Islet of Langerhans (tissue), 1 donor: ENCODE measurements at regions not wholly inside any gene's neighbourhood (a gene's known extent, or its start where the extent isn't known, plus 50 kb on each side); places are given as distances from the start of the nearest gene placed in this dataset.
"Not testable (repeated sequence)": the region's sequence is repeated elsewhere in the genome, so short reads cannot be mapped to it uniquely, and the experiment has no call there.

Experiments used
- FAIRE-seq: peaks from one replicate; lab custom pipeline; 2011; peaks lifted over from hg19 to GRCh38; lab: Jason Lieb, UNC

DNA sequence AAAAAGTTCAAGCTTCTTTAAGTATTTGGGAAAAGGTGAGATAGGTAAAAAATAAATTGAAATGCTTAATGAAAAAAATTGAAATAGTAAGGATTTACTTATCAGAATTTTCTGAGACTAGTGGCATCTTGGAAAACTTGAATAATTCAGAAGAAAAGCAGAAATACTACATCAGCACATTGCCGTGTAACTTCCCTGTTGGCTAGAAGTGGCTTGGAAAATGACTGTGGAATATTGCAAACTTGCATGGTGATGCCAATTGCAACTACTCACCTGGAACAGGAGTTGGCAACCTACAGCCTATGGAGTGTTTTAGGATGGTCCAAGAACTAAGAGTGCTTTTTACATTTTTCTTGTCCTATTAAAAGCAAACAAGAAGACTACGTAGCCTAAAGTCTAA, 603.5 kb upstream of the VRK2 start:
- FAIRE-seq = no peak

DNA sequence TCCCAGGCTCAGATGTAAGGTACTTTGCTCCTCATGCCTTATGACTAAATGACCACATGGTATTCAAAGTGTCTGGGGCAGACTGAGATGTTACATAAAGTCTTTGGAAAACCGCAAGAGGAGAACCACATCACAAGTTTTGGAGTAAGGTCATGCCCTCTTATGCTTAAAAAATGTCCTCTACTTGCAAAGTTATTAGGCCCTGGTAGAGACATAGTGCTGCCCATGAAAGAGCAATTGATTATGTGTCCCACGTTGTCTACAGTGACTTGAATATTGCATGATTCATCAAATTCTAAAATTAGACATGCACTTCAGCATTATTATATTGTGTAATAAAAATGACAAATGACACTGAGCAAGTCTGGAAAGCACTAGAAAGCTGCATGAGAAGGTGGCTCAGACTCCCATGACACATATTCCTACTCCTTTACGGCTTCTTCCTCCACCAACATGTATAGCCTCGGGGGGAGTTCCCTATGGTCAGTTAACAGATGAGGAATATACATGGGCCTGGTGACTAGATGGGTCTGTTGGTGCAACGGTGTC, 602.6 kb upstream of the VRK2 start:
- no peak for FAIRE-seq

DNA sequence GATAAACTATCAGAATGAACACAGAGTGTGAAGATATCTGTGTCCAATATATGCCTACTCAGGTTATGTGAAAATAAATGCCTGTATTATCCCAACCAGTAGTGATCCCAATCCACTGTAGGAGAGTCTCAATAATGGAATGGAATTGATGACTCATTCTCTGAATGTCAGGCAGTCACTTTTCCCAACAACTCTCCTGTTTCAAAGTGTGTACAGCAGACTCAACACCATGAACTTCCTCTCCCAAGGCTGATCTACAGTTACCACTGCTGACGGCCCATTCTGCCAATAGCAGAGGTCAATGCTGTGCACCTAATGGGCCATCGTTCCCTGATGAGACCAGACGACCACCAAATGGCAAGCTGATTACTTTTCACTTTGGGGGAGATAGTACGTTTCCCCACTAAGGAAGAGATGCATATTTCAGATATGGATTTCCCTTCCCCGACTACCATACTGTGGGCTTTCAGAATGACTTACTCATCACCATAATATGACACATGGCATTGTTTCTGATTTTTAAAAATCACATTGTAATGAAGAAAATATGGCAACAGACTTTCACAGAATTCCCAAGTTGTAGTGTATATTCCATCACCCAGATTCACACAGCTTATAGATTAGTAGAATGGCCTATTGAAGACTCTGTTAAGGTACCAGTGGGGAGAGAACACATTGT, 601.7 kb upstream of the VRK2 start:
- no peak for FAIRE-seq

DNA sequence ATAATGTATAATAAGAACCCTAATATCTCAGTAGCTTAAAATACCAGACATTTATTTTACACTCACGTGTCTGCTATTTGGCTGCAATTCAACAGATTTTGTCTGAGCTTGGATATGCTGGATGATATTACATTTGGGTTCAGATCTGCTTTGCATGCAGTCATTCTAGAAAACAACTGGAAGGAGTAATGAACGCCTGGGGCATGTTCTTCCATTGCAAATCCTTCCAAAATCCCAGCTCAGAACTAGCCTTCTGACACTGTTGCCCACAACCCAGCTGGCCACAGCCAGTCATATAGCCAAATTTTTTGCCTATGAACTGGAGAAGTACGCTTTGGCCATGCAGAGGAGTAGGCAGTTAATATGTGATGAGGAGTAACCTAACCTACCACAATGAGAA, 597.8 kb upstream of the VRK2 start:
- no peak for FAIRE-seq

DNA sequence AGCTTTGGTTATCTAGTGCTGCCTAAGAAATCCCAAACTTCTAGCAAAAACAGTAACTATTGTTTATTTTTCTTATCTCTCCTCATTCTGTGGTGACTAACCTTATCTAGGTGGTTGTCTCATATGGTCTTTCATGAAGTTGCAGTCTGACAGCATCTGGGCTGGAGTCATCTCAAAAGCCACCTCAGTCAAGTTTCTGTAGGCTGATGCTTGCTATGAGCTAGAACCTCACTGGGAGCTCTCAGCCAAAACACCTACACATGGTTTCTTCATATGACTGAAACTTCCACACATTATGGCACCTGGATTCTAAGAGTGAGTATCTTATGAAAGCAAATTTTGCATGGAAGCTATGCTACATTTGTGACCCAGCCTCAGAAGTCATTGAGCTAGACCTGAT, 596.4 kb upstream of the VRK2 start:
- FAIRE-seq = no peak

DNA sequence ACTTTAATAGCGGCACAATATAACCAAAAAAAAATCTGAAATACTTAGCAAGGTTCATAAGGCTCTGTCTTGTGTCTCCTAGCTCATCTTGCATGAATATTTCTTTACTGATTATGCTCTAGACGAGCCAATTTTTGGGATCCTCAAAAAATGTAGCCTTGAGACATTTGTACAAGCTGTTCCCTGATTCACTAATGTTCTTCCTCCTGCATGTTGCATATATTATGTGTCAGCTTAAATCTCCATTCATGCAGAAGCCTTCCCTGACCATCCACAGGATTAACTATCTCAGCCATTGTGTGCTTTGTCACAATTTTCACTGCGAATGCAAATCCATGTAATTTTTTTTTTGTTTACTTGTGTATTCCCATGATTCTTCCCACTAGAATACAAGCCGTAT, 594.0 kb upstream of the VRK2 start:
- no peak for FAIRE-seq

DNA sequence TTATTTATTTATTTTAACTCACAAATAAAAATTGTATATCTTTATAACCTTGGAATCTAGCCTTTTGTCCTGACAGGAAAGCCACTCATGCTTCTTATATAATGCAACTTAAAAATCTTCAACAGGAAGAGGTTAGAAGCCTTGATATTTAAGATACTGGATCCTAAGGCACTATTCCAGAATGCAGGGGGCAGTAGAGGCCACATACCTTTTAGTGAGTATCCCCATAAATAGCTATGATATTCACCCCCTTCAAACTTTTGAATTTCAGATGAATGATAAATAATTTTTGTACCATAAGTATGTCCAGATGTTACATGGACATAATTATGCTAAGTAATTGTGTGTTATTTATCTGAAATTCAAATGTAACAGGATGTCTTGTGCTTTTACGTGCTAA, 592.7 kb upstream of the VRK2 start:
- no peak for FAIRE-seq

DNA sequence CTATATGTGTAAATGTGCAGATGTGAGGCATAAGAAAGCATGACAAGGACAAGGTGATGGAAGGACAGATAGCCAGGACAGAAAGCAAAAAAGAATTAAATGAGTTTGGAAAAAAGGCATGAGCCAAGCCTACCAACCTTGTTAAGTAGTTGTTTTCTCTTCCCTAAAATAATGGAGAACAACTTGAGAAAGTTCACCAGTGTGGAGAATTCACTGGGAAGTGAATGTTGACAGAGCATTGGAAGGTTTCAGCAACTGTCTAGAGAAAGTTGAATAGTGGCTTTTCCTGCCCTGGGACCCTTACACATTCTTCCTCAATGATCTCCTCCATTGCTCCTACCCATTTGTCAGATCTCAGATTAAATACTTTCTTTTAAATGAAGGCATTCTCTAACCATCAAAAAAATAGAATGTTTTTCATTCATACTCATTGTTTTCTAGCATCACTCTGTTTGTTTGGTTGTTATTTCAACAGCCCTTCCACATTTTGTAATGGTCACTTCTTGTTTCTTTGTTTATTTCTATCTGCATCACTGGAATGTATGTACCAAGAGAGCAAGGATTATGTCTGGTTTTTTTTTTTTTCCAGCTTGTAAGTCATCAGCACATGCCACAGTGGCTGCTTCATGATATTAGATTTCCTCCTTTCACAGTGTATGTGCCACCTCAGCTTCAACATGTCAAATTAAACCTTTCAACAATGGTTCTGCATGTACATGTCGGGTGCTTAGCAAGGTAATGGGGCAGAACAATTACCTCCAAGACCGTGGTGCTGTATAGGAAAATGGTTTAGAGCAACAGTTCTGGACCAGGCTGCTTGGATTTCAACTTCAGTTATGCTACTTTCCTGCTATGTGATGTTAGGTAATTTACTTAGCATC, 586.0 kb upstream of the VRK2 start:
- FAIRE-seq = no peak

DNA sequence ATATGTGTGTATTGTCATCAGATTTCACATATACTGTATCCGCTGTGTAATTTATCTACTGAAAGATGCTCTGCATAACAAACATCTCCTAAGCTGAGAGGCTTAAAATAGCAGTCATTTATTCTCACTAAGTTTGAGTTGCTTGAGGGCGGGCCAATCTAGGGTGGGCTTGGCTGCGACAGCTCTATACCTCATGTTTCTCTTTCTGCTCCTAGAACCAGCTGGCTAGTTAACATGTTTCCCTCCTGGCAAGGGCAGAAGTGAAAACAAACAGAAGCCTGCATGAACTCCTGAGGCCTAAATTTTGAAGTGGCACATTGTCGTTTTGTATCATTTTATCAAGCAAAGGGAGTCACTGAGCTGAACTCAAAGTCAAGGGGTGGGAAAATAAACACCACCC, 585.0 kb upstream of the VRK2 start:
- no peak for FAIRE-seq

DNA sequence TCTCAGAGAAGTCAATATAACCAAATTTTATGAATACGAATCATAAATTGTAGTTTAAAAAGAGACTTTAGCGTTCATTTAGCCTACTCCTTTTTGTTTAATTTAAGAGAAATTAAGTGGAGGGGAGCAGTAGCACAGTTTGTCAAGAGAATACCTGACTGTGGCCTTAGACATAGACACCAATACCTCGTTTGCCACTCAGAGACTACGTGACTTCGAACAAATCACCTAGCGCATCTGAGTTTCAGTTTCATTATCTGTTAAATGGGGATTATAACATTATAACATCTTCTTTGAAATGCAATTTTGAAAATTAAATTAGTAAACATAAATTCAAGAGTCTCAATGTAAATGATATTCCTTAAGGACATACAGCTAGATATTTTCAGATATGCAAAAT, 581.5 kb upstream of the VRK2 start:
- no peak for FAIRE-seq

DNA sequence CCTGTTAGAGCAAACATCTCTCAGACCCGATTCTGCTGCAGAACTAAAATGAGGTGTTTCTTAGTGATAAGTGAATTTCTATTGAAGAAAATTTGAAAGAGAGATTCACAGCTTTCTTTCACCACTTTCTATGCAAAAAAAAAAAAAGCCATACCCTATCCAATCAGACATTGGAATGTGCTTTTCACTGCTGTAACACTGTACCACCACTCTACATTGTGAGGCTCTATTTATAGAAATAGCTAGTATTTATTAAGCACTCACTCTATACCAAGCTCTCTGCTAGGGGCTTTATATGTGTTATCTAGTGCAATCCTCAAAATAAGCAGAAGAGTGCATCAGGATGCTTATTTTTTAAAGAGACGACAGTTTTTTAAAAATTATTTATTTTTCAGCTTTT, 580.6 kb upstream of the VRK2 start:
- FAIRE-seq = no peak

DNA sequence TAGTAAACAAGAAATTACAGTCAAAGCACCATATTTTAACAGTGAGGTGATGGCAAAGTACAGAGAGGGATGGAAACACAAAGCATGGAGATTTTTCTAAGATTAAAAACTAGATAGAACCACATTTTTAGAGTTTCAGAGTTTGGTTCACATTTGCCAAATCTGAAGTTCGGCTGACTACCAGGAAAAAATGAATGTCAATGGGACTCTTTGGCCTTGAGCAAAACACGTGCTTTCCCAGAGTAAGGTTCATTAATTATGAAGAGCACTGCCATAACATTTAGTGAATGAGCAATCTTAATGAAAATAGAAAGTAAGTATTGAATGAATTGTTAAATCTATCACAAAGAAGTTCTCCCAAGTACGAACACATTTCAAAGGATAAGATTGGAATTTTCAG, 571.2 kb upstream of the VRK2 start:
- no peak for FAIRE-seq

DNA sequence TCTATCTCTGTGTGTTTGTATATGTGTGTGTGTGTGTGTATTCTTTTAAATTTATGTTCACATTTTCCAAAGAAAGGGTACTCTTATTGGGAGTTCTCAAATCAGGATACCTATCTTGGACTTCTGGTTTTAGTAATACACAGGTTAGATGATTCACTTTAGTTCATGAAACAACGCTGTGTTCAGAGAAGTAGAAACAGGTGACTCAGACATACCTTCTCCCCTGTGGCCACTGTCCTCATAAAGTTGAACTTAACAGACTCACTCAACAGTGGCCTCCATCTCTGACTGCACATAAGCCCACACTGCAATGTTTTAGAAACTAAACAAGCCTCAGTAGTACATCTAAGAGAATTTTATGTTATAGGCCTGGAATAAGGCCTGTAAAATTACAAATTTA, 566.6 kb upstream of the VRK2 start:
- no peak for FAIRE-seq

DNA sequence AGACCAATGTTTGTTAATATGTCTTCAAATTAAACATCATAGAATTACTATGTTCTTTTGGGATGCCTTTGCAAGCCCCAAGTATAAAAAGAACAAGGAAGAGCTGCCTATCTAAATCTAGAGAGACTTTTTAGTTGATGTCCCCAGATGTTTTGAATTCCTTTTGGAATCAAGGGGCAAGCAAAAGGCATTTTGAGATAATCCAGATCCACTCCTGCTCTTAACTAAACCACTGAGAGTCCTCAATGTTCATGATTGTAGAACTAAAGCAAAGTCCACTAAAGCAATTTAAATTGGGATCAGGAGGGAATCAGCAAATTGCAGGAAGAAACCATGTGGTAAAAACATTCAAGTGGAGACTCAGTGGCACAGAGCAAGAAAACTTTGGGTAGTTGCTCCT, 558.5 kb upstream of the VRK2 start:
- no peak for FAIRE-seq

DNA sequence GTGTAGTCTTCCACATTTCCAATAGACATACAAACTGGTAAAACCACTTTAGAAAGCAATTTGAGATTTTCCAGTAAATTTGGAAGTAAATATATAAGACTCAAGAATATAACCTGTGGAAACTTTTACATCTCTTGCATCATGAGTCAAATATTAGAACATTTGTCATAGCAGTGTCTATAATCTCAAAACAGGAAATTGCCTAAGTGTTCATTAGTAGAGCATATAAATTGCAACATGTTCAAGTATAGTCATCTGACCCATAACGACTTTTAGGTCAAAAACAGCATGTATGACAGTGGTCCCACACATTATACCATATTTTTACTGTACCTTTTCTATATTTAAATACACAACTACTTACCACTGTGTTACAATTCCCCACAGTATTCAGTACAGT, 555.9 kb upstream of the VRK2 start:
- no peak for FAIRE-seq

DNA sequence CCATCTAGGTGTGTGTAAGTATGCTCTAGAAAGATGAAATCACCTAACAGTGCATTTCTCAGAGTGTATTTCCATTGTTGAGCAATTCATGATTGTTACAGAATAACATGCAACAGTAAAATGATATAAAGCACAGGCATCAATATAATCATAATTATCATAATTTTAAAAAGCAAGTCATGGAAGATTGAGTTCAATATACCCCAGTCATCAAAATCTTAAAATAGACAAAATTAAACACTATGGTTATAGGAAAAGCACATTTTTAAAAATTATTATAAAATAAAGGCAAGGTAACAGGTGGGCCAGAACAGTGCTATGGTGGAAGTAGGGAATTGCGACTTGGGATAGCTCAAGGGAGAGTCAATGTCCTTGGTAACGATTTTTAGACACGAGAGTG, 555.4 kb upstream of the VRK2 start:
- no peak for FAIRE-seq

DNA sequence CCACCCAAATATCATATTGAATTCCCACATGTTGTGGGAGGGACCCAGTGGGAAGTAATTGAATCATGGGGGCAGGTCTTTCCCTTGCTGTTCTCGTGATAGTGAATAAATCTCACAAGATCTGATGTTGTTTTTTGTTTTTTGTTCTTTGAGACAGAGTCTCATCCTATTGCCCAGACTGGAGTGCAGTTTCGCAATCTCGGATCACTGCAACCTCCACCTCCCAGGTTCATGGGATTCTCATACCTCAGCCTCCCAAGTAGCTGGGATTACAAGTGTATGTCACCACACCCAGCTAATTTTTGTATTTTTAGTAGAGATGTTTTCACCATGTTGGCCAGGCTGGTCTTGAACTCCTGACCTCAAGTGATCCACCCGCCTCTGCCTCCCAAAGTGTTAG, 552.6 kb upstream of the VRK2 start:
- not testable (repeated sequence) for FAIRE-seq

DNA sequence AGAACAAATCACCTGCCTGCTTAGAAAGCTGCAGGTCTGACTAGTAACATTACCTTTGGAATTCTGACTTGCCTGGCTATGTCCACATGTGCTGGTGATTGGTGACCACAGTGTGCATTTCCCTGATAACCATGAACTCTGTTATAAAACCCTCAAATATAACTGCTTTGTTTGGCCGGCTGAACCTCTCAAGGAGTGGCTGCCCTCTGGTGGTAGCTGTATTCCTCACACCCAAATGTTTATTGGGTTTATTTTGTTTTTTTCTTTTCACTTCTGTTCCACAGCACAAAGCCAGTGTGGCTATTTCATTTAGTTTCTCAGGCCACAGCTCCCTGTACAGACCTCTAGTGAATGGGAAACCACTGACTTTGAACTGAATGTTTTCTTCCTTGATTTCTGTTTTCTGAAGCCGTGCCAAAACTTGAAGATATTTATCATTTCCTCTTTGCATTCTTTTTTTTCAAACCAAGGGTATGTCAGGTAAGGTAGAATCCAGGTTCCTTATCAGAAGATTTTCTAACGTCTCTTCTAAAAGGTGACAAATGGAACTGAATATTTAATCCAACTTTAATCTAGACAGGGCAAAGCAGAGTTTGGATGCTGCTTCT, 549.0 kb upstream of the VRK2 start:
- FAIRE-seq = peak; percentile 90

DNA sequence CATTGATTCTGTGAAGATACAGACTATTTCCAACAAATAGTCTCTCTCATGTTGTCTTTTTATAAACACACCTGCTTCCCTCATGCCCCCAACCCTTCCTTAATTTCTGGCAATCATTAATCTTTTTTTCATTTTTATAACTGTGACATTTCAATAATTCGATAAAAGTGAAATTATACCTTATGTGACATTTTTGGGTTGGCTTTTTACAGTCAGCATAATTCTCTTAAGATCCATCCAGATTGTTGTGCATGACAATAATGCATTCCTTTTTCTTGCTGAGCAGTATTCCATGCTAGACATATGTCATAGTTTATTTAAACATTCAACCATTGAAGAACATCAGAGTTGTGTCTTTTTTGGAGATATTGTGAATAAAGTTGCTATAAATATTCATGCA, 541.8 kb upstream of the VRK2 start:
- FAIRE-seq = no peak

DNA sequence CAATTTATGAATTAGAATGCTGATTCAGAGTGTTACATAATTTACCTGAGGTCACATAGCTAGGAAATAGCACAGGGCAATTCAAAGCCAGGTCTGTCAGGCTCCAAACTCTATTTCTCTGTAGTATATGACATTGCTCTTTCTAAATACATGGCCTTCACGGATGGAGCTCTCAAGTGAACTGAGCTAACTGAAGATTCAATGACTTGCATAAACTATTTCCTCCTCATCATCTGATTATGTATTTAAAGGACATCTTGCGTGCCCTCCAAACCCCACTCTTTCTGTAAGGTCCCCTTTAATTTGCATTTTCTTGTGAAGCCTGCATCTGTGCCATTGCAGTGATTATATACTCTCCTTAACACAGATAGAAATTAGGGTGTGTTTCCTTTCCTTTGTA, 537.4 kb upstream of the VRK2 start:
- FAIRE-seq = no peak

DNA sequence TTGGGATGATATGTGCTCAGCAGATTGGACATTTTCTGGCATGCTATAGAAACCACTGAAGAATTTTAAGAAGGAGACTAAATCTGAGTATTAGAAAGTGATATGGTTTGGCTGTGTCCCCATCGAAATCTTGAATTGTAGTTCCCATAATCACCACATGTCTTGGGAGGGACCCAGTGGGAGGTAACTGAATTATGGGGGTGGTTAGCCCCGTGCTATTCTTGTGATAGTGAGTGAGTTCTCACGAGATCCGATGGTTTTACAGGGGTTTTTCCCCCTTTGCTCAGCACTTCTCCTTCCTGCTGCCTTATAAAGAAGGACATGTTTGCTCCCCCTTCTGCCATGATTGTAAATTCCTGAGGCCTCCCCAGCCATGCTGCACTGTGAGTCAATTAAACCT, 535.9 kb upstream of the VRK2 start:
- FAIRE-seq = no peak

DNA sequence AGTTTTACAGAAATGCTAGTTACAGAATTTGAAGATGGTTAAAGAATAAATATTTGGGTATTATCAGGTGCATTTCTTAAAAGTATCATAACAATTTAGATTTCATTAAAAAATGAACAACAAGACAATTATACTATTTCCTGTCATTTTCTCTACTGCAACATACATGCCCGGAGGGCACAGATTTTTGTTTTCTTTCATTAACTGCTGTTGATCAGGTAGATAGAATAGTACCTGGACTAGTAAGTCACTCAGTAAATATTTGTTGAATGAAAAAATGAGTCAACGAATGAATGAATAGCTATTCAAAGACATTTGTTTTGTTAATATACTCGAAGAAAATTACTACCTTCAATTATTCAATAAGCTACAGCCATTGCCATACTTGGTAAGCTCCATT, 531.2 kb upstream of the VRK2 start:
- no peak for FAIRE-seq

DNA sequence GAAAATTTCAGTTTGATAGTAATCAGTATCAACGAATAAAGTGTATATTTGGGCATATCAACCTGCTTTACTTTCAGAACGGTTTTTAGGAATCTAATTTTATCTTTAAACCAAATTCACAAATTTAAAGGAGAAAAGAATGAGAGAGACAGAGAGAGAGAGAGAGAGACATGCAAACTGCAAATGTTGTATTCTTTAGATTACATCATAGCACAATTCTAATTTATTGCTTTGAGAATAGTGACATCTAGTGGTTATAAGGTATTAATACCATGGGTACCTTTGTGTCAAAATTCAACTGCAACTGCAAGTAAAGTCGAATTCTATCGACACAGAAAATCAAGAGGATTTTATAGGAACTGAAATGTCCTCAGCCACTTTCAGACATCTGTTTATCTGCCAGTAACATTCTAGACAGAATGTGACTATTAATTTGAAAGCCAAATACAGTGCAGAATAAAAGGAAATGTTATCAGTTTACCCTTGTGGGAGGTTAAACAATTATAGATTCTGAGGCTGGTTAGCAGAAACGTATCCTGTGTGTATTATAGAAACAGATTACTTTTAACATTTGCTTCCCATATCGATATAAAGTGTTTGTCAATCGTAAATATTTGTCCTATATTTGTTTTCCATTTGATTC, 529.8 kb upstream of the VRK2 start:
- FAIRE-seq = peak; percentile 98
